SK-N-SH treated with all-trans-retinoic acid at 6 μM for 48 hours (cell line): ENCODE measurements at regions not wholly inside any gene's neighbourhood (a gene's known extent, or its start where the extent isn't known, plus 50 kb on each side); places are given as distances from the start of the nearest gene placed in this dataset.

ENCODE experiments used
- ATAC-seq: fragments of 200-7000 bp; cut with Tn5 transposase; 3 replicates; pipeline ENCODE4 v1.9.1; 2020; ENCODE audit warnings: mild to moderate bottlenecking, moderate library complexity
- ARNTL ChIP-seq: fragments of 450-650 bp; formaldehyde crosslinking; IDR thresholded peaks from 2 replicates; pipeline ENCODE4 v1.5.0; 2020; ENCODE audit warnings: low read depth, mild to moderate bottlenecking, moderate library complexity, borderline replicate concordance
- BACH2 ChIP-seq: fragments of 250-450 bp; sonication (Bioruptor Pico); IDR thresholded peaks from 2 replicates; pipeline ENCODE4 v1.9.0; 2021; ENCODE audit warnings: mild to moderate bottlenecking, borderline replicate concordance
- CREB5 ChIP-seq: fragments of 250-450 bp; sonication (Bioruptor Pico); IDR thresholded peaks from 2 replicates; pipeline ENCODE4 v1.5.1; 2020; ENCODE audit warnings: low read depth, mild to moderate bottlenecking, moderate library complexity
- CSDC2 ChIP-seq: fragments of 250-450 bp; sonication (Bioruptor Pico); IDR thresholded peaks from 2 replicates; pipeline ENCODE4 v1.5.0; 2020; ENCODE audit warnings: mild to moderate bottlenecking, moderate library complexity
- CSRNP3 ChIP-seq: fragments of 250-450 bp; sonication (Bioruptor Pico); IDR thresholded peaks from 2 replicates; pipeline ENCODE4 v1.5.1; 2021; ENCODE audit warnings: mild to moderate bottlenecking, moderate library complexity
- ISL1 ChIP-seq: fragments of 250-450 bp; sonication (Bioruptor Pico); IDR thresholded peaks from 2 replicates; pipeline ENCODE4 v2.1.2; 2022; ENCODE audit warnings: mild to moderate bottlenecking, moderate library complexity
- PATZ1 ChIP-seq: fragments of 250-450 bp; sonication (Bioruptor Pico); IDR thresholded peaks from 2 replicates; pipeline ENCODE4 v1.8.0; 2020; ENCODE audit warnings: mild to moderate bottlenecking, moderate library complexity, borderline replicate concordance
- POU6F1 ChIP-seq: fragments of 250-450 bp; sonication (Bioruptor Pico); IDR thresholded peaks from 2 replicates; pipeline ENCODE4 v1.8.0; 2021; ENCODE audit warnings: low read depth, mild to moderate bottlenecking, moderate library complexity, borderline replicate concordance
- PPARA ChIP-seq: fragments of 250-450 bp; sonication (Bioruptor Pico); IDR thresholded peaks from 2 replicates; pipeline ENCODE4 v1.5.0; 2020; ENCODE audit warnings: mild to moderate bottlenecking, borderline replicate concordance
- RARB ChIP-seq: fragments of 250-450 bp; sonication (Bioruptor Pico); IDR thresholded peaks from 2 replicates; pipeline ENCODE4 v1.8.0; 2021; ENCODE audit warnings: mild to moderate bottlenecking, moderate library complexity
- SNAI2 ChIP-seq: fragments of 250-450 bp; sonication (Bioruptor Pico); IDR thresholded peaks from 2 replicates; pipeline ENCODE4 v1.5.0; 2020; ENCODE audit warnings: mild to moderate bottlenecking, moderate library complexity
- TOX ChIP-seq: fragments of 250-450 bp; sonication (Bioruptor Pico); IDR thresholded peaks from 2 replicates; pipeline ENCODE4 v1.8.0; 2021; ENCODE audit warnings: mild to moderate bottlenecking, moderate library complexity, borderline replicate concordance
- TSHZ2 ChIP-seq: fragments of 250-450 bp; sonication (Bioruptor Pico); IDR thresholded peaks from 2 replicates; pipeline ENCODE4 v1.5.0; 2020; ENCODE audit warnings: mild to moderate bottlenecking, moderate library complexity
- ZC3H10 ChIP-seq: fragments of 250-450 bp; sonication (Bioruptor Pico); IDR thresholded peaks from 2 replicates; pipeline ENCODE4 v1.5.1; 2021; ENCODE audit warnings: mild to moderate bottlenecking, moderate library complexity
- ZFP3 ChIP-seq: fragments of 250-450 bp; sonication (Bioruptor Pico); IDR thresholded peaks from 2 replicates; pipeline ENCODE4 v1.5.0; 2020; ENCODE audit warnings: mild to moderate bottlenecking, moderate library complexity
- ZFP30 ChIP-seq: fragments of 450-650 bp; formaldehyde crosslinking; IDR thresholded peaks from 2 replicates; pipeline ENCODE4 v1.5.0; 2022; ENCODE audit warnings: mild to moderate bottlenecking, moderate library complexity
- ZNF565 ChIP-seq: fragments of 450-650 bp; formaldehyde crosslinking; conservative IDR thresholded peaks from 2 replicates; pipeline ENCODE4 v1.5.0; 2020; ENCODE audit warnings: low read depth, mild to moderate bottlenecking, moderate library complexity
- ZNF8 ChIP-seq: fragments of 450-650 bp; formaldehyde crosslinking; IDR thresholded peaks from 2 replicates; pipeline ENCODE4 v1.5.0; 2020; ENCODE audit warnings: mild to moderate bottlenecking, moderate library complexity

GRCh38 chr19:27964185-27964584, 1248.8 kb downstream of the UQCRFS1 start:
- TF ChIP-seq ZFP30, result no peak
- no peak for TF ChIP-seq TOX (CRISPR knock-in tag)
- TF ChIP-seq RARB, result no peak
- TF ChIP-seq TSHZ2 (CRISPR knock-in tag), result no peak
- no peak for TF ChIP-seq POU6F1
- TF ChIP-seq BACH2 (CRISPR knock-in tag), result no peak
- TF ChIP-seq ZNF8, result no peak
- no peak for TF ChIP-seq CSDC2
- no peak for TF ChIP-seq ARNTL (CRISPR knock-in tag)
- no peak for TF ChIP-seq ZFP3 (CRISPR knock-in tag)
- TF ChIP-seq CSRNP3 (CRISPR knock-in tag), result no peak
- no peak for TF ChIP-seq ZNF565 (CRISPR knock-in tag)
- no peak for ATAC-seq

GRCh38 chr19:27962264-27962663, 1250.7 kb downstream of the UQCRFS1 start:
- TF ChIP-seq TSHZ2 (CRISPR knock-in tag) (no peak), PATZ1 (CRISPR knock-in tag) (no peak), ZFP3 (CRISPR knock-in tag) (no peak), TOX (CRISPR knock-in tag) (no peak), PPARA (no peak), CREB5 (CRISPR knock-in tag) (no peak), SNAI2 (no peak), ZC3H10 (CRISPR knock-in tag) (no peak), ZNF565 (CRISPR knock-in tag) (no peak), ISL1 (no peak), RARB (no peak)
- ATAC-seq, result no peak
